GM18867 (cell line): ENCODE measurements at regions not wholly inside any gene's neighbourhood (a gene's known extent, or its start where the extent isn't known, plus 50 kb on each side); places are given as distances from the start of the nearest gene placed in this dataset.
"Not testable (repeated sequence)": the region's sequence is repeated elsewhere in the genome, so short reads cannot be mapped to it uniquely, and the experiment has no call there.

ENCODE experiments used
- ATAC-seq: cut with Tn5 transposase; IDR thresholded peaks from one replicate; pipeline ENCODE4 v1.9.1; 2021; ENCODE audit warnings: mild to moderate bottlenecking, moderate library complexity; ENCODE audit not compliant: unreplicated experiment

DNA sequence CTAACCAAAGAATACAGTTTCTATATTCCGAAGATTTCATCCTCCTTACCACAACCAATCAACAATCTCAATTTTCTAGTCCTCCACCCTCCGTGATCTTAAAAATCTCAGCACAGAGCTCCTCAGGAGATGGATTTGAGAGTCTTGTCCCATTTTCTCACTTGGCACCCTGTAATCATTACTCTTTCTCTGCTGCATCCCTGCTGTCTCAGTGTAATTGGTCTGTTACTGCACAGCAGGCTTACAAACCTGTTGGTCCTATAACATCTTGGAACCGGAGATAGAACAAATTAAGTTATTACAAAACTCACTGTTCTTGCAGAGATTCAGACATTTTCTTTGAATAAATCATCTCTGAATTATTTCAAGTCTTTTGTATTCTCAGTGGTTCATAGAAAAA lies 1227.2 kb downstream of the JRKL start:
- ATAC-seq: no peak

DNA sequence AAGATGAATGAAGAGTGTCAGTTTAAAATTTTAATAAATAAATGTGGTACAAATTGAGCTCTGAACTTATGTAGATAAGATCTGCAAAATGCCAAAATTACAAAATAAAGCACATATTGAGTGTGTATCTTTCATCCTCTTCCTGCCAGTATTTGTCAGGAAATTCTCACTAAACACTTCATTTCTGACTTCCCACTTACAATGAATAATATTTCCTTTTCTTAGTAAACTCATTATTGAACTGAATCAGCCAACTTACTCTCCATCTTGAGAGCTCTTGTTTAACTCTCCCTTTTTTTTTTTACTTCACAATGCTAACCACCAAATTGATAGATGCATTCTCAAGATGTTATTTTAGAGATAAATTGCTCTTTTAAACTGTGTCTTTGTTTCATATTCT lies 1230.2 kb downstream of the JRKL start:
- ATAC-seq: no peak

DNA sequence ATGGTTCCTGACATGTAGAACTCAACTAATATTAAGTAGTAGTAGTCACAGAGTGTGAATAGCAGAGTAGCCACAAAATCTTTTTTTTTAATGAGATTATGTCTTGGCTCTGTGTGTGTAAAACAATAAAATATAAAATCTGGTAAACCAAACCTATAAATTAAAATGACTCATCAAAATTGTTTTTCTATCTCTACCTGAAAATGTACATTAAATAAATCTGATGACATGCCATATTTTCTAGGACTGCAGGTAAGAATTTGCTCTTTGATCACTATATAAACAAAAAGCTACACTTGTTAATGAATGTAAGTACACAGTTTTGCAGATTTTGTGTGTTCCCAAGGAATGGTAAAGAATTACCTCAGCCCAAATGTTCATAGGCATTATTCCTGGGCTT lies 1231.5 kb downstream of the JRKL start:
- ATAC-seq: no peak

DNA sequence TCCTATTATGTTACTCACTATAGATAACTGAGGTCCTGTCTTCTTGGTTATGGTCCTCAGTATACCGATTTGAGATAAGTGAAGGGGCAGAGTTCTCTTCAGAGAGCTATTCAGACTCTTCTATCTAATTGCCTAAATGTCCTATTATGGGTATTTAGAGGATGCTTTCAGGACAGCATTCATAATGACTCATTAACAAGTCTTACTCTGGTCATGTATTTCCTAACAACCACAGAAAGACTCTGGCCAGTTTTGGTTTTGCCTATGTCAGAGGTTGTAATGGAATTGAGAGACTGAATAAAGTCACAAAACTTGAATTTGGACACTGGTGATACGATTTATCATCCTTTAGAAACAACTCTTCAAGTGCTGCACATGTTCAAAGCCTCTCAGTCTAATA lies 1233.0 kb downstream of the JRKL start:
- ATAC-seq: no peak

DNA sequence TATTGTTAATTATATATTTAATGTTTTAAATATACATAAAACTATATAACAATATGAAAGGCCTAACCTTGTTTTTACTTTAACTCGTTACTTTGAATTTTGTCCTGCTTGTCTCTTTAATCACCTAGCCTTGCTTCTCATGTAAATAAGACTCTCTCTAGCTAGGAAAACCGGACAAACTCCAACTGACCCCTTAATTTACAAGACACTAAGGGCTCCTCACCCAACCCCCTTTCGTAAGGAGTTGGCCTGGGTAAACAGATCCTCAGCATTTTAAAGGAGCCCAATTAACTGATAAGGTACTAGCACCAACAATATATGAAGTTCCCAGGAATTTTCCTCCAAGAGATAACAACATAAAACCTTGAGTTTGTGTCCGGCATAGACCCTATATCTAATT lies 1246.9 kb downstream of the JRKL start:
- not testable (repeated sequence) for ATAC-seq

DNA sequence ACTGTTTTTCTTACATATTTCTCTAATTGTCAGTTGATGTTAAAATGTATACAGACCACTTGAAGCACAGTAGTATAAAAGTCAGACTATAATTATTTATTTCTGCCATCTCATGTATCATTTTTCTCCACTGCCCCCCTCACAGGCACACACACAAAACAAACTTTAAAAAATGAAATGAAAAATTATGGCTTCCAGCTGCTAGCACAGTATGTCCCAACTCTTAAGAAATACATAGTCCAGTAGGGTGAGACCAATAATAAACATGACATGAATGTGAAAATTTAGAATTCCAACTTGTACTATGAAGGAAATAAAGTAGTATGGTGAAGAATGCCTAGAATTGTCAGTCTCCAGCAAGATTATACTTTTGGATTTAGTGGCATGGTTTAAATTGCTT lies 1247.9 kb downstream of the JRKL start:
- ATAC-seq: no peak

DNA sequence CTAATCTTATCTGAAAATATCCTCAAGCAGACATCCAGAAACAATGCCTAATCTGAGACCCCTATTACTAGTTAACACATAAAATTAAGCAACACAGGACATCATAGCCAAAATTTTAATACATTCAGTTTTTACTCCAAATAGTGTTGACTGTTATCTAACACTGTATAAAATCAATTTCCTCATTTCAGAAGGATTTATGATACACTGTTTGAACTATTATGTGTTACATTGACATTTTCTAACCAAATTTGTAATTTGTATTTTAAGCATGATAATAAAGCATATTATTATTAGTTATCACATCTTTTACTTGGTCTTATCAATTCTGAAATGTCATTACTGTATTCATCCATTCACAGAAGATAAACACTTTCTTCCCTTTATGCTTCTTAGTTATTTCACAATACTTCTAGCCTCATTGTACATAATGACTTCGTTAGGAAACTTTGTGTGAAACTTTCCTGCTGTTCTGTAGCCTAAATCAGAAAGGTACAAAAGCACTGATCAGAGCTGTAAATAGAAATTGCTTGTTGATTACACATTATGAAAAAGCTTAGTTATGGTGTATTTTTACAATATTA lies 1248.9 kb downstream of the JRKL start:
- no peak for ATAC-seq

DNA sequence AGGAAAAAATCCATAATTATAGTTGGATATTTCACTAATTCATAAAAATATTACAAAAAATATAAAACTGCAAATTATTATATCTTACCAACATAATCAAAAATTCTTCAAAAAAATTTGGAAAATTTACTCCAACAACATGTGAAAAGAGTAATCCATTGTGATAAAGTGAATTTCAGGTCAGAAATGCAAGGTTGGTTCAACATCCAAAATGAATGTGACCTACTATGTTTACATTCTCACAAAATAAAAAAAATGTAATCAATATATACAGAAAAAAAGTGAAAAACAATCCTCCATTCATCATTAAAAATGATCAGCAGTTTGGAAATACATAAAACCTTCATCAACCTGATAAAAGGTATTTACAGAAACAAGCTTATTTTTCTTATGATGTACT lies 1252.2 kb downstream of the JRKL start:
- ATAC-seq: no peak

DNA sequence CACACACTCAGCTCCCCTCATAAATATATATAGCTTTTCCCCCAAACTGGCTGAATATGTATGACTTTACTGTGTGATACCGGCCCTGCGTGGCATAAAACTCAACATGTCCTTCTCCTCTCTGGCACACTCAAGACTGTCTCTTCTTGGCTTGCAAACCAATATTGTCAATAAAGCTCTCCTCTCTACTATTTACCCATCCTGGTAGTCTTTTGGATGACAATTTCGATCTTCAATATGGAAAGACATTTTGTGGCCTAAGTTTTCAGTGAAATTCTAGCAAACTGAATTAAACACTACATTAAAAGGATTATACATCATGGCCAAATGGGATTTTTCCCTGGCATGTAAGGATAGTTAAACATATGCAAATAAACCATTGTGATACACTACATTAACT lies 1255.9 kb downstream of the JRKL start:
- no peak for ATAC-seq

DNA sequence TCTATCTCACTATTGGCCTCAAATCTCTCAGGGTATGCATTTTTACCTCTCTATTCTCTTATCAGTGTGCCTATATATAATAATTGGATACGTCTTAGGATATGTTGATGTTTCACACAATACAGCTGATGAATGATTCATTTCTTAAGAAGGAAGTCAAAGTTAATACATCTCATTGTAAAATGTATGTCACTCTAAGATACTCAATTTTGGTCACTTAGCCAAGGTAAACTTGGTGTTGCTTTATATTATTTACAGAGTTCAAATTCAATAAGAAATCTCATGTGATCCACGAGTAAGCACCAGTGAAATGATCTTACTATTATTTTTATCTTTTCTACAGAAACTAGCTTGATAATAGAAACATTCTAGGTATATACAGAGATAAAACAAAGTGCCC lies 1266.5 kb downstream of the JRKL start:
- ATAC-seq: no peak

DNA sequence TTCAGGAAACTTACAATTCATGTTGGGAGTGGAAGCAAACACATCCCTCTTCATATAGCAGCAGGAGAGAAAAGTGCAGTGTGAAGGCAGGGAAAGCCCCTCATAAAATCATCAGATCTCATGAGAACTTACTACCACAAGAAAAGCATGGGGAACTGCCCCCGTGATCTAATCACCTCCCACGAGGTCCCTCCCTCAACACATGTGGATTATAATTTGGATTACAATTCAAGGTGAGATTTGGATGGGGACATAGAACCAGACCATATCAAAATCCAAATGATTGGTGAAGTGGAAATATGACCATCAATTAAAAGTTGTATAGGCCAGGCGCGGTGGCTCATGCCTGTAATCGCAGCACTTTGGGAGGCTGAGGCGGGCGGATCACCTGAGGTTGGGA lies 1268.0 kb downstream of the JRKL start:
- no peak for ATAC-seq

DNA sequence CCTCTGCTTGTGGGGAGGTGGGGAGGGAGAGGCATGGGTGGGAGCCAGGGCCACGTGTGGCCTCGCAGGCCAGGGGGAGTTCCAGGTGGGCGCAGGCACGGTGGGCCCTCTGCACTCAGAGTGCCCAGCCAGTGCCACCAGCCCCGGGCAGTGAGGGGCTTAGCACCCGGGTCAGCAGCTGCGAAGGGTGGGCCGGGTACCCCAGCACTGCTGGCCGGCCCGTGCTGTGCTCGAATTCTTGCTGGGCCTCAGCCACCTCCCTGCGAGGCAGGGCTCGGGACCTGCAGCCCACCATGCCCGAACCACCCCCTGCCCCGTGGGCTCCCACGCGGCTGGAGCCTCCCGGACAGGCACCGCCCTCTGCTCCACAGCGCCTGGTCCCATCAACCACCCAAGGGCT lies 1277.2 kb downstream of the JRKL start:
- ATAC-seq: no peak

DNA sequence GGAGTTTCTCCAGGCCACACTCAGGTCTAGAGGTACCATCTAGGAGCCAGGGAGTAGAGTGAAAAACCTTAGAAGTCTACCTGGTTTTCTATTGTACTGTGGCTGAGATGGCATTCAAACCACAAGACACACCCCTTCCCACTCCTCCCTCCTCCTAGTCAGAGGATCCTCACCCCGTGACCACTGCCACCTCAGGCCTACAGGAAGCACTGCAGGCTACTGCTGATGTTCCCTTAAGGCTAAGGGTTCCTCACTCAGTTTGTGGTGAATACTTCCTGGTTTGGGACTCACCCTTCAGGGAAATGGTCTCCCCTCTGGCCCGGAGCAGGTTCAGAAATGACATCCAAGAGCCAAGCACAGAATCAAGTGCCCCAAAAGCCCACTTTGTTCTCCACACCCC lies 1293.9 kb downstream of the JRKL start:
- ATAC-seq: no peak

DNA sequence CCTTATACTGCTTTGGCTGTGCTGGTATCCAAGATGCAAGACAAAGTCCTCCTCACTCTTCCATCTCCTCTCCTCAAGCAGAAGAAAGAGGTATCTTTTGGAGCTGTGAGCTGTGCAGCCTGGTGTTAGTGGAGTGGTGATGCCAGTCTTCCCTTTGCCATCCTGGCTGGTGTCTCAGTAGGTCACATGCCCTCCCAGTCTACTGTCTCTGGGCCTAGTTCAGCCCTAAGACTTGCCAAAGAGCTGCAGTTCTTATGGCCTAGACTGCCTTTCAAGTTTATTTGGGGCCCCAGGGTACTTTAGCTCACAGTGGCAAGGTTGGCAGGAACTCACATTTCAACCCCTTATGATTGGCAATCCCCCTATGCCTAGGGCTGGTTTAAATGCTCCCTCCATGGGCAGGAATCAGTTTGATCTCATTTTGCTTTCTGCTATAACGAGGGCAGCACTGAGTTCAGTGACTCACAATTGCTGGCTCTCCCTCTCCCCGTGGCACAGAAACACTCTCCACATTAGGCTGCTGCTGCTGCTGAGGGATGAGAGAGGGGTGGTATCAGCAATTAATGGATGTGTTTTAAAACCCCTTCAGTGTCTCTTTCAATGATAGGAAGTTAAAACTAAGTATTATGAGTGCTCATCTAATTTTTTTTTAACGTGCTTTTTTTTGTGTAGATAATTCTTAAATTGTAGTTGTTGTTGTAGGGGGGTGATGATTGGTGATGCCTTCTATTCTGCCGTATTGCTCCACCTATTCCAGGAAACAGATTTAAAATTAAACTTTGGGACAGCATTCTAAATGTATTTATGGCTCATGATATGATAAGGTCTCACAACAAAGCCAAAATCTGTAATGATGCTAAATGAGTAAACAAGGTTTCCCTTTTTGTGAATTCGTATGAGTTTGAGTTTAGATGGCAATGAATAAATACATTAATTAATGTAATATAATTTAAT lies 1295.0 kb downstream of the JRKL start:
- ATAC-seq: no peak

DNA sequence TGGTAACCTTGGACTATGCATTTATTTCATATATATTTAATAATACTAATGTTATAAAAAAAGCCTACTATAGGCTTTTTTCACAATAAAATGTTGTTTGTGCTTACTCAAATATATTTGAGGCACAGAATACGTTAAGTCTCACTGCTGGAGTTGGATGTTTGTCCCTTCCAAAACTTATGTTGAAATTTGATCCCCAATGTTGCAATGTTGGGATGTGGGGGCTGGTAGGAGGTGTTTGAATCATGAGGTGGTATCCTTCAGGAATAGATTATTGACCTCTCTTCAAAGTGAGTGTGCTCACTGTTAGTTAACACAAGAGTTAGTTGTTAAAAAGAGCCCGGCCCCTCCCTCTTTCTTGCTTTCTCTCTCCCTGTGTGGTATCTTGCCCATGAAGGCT lies 1295.9 kb downstream of the JRKL start:
- ATAC-seq: no peak

DNA sequence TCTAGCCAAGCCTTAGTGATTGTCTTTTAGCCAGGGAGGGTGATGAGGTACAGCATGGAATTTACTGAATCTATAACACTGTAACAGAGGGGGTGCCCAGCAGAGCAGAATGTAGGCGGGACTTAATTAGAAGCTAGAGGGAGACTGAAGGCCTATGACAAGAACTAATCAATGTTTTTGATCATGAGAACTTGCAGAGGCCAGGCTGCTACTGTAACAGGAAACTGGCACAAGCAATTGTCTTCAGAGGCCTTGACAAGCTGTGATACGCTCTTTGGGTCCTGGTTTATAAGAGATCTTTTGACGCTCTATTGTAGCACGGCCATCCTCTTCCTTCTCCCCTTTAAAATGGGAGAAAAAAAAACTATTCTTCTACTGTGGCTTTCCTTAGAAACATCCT lies 1297.3 kb downstream of the JRKL start:
- no peak for ATAC-seq

DNA sequence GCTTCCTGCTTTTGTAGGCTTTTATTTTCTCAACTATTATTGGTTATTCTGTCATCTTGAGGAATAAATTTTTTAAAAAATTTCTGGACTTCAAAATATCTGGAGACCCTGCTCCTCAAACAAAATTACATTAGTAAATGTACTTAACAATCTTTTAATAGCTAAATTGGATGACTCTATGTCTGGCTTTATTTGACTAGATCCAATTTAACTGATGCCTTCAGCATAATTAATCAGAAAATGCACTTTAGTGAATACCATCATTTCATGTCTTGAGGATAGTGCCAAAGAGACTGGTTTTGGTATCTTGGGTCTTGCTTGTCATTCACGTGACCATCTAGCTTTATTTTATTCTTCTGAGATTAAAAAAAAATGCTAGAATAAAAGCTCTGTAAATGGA lies 1301.2 kb downstream of the JRKL start:
- no peak for ATAC-seq

DNA sequence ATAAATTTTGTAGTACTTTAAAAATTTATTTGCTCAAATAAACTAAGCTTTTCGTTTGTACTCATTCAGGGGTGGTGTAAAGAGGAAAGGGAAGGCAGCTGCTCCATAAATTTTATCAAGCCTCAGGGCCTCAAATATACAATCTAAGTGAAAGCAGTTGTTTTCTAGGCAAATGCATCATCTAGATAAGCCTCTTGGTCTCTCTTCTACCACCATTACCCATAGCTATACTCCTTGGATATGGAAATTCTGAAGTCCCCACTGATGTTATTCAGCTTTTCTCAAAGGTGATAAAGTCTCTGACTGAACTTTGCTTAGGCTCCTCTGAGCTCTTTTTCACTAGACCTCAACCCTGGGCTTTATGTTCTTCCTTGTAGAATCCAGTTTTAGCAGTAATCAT lies 1313.1 kb downstream of the JRKL start:
- no peak for ATAC-seq

DNA sequence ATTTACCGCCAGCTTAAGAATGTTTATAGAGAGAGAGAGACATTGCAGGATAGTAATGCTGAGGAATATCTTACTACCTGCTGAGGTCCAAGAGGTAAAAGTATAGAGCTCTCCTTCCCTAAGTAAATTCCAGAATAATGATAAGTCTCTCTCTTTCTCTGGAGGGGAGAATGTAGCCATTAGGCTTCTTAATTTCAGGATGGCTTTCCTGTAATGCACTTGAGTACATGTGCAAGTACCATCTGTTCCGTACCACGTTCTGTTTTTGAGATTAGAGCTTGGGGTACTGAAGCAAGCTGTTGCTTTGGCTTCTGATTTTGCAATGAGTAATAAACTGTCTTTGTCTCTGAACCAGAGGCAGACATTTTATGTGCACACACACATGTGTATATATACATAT lies 1314.0 kb downstream of the JRKL start:
- ATAC-seq: no peak

DNA sequence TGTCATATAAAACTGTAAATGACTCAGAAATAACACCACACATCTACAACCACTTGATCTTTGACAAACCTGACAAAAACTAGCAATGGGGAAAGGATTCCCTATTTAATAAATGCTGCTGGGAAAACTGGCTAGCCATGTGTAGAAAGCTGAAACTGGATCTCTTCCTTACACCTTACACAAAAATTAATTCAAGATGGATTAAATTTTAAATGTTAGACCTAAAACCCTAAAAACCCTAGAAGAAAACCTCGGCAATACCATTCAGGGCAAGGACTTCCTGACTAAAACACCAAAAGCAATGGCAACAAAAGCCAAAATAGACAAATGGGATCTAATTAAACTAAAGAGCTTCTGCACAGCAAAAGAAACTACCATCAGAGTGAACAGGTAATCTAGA lies 1315.3 kb upstream of the CNTN5 start:
- not testable (repeated sequence) for ATAC-seq

DNA sequence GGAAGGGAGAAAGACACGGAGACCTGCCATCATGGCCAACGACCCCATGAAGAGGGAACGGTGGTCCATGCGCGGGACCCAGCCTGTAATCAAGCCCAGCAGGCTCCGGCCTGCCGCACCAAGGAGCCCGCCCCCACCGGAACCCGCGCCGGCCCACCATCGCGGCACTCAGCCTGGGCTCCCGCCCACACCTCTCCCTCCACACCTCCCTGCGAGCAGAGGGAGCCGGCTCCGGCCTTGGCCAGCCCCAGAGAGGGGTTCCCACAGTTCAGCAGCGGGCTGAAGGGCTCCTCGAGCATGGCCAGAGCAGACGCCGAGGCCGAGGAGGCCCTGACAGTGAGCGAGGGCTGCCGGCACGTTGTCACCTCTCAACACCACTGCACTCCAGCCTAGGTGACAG lies 1302.8 kb upstream of the CNTN5 start:
- no peak for ATAC-seq

DNA sequence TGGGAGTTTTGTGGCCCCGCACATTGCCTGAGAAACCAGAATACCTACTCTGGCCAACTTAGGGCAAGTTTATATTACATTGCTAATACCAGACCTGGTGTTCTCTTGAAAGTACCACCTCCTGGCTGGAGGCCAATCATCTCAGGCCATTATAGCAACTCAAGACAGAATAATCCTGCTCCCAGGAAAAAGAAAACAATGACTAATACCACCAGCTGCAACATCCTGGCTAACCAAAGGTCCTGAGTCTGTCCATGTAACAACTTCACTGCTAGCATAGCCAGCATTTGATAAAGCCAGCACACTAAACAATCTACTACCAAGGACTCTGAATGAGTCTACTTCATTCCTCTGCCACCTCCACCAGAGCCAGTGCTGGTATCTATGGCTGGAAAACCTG lies 1298.7 kb upstream of the CNTN5 start:
- ATAC-seq: no peak

DNA sequence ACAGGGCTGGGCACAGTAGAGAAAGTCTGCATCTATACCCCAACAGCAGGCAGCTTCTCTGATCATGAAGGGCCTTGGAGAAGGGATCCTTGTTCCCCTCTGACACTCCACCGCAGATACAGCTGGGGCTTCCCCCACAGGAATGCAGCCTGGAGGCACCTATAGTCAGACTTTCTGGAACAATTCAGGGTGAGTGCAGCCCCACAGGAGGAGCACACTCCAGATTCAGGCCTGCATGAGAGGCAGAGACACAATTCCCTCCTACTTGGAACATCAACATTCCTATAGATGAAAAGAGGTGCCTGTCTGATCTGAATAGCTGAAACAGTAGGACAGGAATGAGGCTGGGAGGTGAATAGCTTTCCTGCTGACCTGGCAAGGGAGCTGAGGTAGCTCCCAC lies 1298.0 kb upstream of the CNTN5 start:
- ATAC-seq: no peak
